Esophagus squamous epithelium (tissue), 5 donors: ENCODE measurements at regions not wholly inside any gene's neighbourhood (a gene's known extent, or its start where the extent isn't known, plus 50 kb on each side); places are given as distances from the start of the nearest gene placed in this dataset.

Experiments
- DNase-seq: peaks from one replicate; lab custom pipeline; 2025; lab: John Stamatoyannopoulos, UW
- H3K27ac ChIP-seq, 4 donors: fragments of 200-600 bp; sonication (generic); one replicate each; pipeline ENCODE4 v1.5.1; 2016 to 2019; ENCODE audit warnings: mild to moderate bottlenecking in 1 of 4
- H3K27me3 ChIP-seq, 4 donors: fragments of 200-600 bp; sonication (generic); 1 replicate in 3 of 4; 2 replicates in 1 of 4; pipeline versions ENCODE4 v1.5.1 to v1.6.0; 2017 to 2021; ENCODE audit warnings: antibody characterized with exemption in 1 of 4
- H3K36me3 ChIP-seq, 3 donors: fragments of 200-600 bp; sonication (generic); one replicate each; pipeline ENCODE4 v1.5.1; 2016 to 2019
- H3K4me1 ChIP-seq, 3 donors: fragments of 200-600 bp; sonication (generic); one replicate each; pipeline ENCODE4 v1.5.1; 2017 to 2019
- H3K4me3 ChIP-seq, 4 donors: fragments of 200-600 bp; sonication (generic); 1 replicate in 3 of 4; 2 replicates in 1 of 4; pipeline ENCODE4 v1.5.1; 2016 to 2019; ENCODE audit warnings: mild to moderate bottlenecking in 2 of 4, moderate library complexity in 1 of 4
- H3K9me3 ChIP-seq, 3 donors: fragments of 200-600 bp; sonication (generic); one replicate each; pipeline ENCODE4 v1.5.1; 2016 to 2019
- POLR2A ChIP-seq, 4 donors: fragments of 450-650 bp; IDR thresholded peaks; one replicate each; pipeline ENCODE4 v1.6.1; 2017; ENCODE audit warnings: antibody characterized with exemption in 4 of 4, mild to moderate bottlenecking in 4 of 4, moderate library complexity in 3 of 4
- WGBS, 2 donors: methylation state at CpG; one replicate each; pipeline ENCODE4 v1.1.5; 2018; 5-methylcytosine and 5-hydroxymethylcytosine counted together
- intact Hi-C: fragments of 100-400 bp; cut with DNase I; formaldehyde crosslinking; loops from one replicate; pipeline ENCODE4 v1.15.0; 2022
- TF ChIP-seq, protein P1 (sequence below), 6 experiments: fragments of 450-650 bp in 4 of 6; fragments of 200-600 bp in 2 of 6; sonication (generic) in 2 of 6; IDR thresholded peaks; one replicate each; pipeline ENCODE4 v1.5.1; 2016 to 2019; ENCODE audit warnings: antibody characterized with exemption in 6 of 6, mild to moderate bottlenecking in 4 of 6, moderate library complexity in 4 of 6
- donor health status: DM: yes; HTN: yes; CAD: no.

DNA sequence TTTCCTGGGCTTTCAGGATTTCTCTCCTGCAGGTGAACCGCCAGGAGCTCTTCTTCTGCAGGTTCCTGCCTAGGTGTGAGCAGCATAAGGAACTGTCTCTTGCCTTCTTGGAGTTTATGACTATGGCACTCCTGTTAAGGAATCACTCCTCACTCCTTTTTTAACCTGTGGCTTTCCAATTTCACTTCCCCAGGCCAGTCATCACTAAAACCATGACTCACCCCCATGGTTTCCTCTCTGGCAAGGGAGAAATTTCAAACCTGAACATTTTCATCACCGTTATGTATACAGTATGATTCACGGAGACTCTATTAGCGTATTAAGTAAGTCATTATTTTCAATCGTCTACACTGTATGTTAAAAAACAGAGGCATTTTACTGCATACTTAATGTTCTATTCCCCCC is 78.2 kb upstream of the ARID1B start:
- Histone ChIP-seq H3K27me3 (no peaks in the 10 kb centered on the region), H3K4me3 (no peak overlapping the region), H3K36me3 (no peaks in the 10 kb centered on the region), H3K9me3 (no peaks in the 10 kb centered on the region), H3K27ac (no peak overlapping the region), H3K4me1 (peaks cover 0 to 8% (median 0%) of the 10 kb centered on the region in 3 donors)
- intact Hi-C loops: no loop called here
- DNase-seq: no peak
- TF ChIP-seq POLR2A (IDR thresholded peaks at IDR 0.05): no peak
- TF ChIP-seq, protein P1, sequence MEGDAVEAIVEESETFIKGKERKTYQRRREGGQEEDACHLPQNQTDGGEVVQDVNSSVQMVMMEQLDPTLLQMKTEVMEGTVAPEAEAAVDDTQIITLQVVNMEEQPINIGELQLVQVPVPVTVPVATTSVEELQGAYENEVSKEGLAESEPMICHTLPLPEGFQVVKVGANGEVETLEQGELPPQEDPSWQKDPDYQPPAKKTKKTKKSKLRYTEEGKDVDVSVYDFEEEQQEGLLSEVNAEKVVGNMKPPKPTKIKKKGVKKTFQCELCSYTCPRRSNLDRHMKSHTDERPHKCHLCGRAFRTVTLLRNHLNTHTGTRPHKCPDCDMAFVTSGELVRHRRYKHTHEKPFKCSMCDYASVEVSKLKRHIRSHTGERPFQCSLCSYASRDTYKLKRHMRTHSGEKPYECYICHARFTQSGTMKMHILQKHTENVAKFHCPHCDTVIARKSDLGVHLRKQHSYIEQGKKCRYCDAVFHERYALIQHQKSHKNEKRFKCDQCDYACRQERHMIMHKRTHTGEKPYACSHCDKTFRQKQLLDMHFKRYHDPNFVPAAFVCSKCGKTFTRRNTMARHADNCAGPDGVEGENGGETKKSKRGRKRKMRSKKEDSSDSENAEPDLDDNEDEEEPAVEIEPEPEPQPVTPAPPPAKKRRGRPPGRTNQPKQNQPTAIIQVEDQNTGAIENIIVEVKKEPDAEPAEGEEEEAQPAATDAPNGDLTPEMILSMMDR (IDR thresholded peaks at IDR 0.05): no peak
- WGBS, 2 donors: 15 to 38% methylated on average over 5 of the region's 5 CpGs

DNA sequence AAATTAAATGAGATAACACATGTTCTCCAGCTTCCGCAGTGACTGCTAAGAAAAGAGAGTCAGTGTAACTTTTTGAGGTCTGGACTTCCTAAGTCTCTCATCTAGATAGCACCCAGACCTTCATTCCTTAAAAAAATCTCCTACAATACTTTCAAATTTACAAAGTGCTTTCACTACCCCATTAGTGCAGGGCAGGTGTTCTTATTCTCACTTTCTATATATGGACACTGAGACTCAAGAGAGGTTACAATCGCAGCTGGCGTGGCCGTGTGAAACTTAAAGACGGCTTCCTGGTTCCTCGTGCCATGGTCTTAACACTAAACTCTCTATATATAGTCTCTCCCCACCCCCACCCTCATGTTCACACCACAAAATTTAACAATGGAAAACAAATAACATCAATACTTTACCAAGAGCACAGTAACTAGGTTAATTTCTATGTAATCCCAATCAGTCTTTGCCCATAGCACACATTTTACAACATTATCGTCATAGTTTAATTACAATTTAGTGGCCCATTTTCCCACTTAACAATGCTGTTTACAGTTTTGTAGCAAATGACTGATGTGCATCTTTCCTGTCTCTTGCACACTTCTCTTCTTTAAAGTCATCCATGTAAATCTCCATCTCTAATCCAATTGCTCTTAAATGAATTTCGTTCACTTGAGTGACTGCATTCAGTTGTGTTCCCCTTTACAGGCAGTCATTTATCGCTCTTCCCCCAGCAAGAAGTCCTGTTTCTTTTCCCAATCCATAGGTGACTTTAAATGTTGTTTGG is 78.8 kb upstream of the ARID1B start:
- no peak overlapping the region for H3K27ac ChIP-seq
- no peak for DNase-seq
- TF ChIP-seq, protein P1 (IDR thresholded peaks at IDR 0.05): no peak
- TF ChIP-seq POLR2A (IDR thresholded peaks at IDR 0.05): no peak
- H3K36me3 ChIP-seq: no peaks in the 10 kb centered on the region
- no peak overlapping the region for H3K4me3 ChIP-seq
- peaks cover 0 to 8% (median 0%) of the 10 kb centered on the region in 3 donors for H3K4me1 ChIP-seq
- H3K27me3 ChIP-seq: no peaks in the 10 kb centered on the region
- 65 to 82% methylated on average over 9 of the region's 9 CpGs for WGBS, 2 donors
- intact Hi-C loops: no loop called here
- no peaks in the 10 kb centered on the region for H3K9me3 ChIP-seq

DNA sequence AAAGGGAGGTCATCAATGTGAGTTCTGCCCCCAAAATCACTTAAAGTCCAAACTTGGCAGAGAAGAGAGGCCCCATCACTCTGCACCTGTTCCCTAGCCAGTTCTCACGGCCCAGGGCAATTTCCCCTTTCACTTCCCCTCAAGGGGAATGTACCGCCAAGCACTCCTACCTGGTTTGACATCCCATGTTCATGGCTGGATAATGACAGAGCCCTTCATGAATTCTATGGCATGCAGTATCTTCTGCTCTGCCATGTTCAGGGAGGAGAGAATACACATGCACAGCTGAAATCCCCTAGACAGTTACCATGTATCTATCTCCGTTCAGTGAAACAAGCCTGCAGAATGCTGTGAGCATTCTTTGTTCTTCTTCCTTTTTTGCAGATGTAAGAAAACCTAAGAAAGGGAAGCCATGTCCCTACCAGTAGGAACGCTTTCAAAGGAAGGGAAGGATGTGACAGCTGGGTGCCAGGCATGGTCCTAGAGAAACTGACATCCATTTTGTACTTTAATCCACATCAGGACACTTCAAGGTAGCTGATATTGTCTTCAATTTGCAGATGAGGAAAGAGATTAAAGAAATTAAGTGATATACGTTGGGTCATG is 79.8 kb upstream of the ARID1B start:
- no peak for DNase-seq
- no peak overlapping the region for H3K27ac ChIP-seq
- intact Hi-C loops: no loop called here
- no peak overlapping the region for H3K4me3 ChIP-seq
- H3K36me3 ChIP-seq: no peaks in the 10 kb centered on the region
- H3K4me1 ChIP-seq: peaks cover 0 to 8% (median 0%) of the 10 kb centered on the region in 3 donors
- 72 to 78% methylated on average over 5 of the region's 5 CpGs for WGBS, 2 donors
- TF ChIP-seq, protein P1 (IDR thresholded peaks at IDR 0.05): no peak
- no peak for TF ChIP-seq POLR2A (IDR thresholded peaks at IDR 0.05)
- H3K27me3 ChIP-seq: no peaks in the 10 kb centered on the region
- no peaks in the 10 kb centered on the region for H3K9me3 ChIP-seq

DNA sequence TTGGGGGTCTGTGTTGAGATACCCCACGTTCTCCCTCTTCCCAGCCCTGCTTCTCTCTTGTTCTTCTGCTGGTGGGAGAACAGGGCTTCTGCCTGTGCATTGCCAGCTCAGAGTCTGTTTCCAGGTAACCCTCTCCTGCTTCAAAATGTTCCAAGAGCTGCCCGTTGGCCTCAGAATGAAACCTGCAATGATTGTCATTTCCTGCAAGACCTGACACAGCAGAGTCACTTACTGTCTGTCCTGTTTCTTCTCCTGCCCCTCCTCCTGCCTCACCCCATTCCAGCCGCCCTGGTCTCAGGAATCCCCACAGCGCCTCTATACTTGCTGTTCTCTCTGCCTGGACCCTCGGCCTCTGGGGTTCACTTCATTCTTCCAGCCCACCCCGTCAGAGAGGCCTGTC is 81.4 kb upstream of the ARID1B start:
- Histone ChIP-seq H3K4me1 (peaks cover 0 to 8% (median 0%) of the 10 kb centered on the region in 3 donors), H3K27ac (no peak overlapping the region), H3K27me3 (no peaks in the 10 kb centered on the region), H3K9me3 (no peaks in the 10 kb centered on the region), H3K4me3 (no peak overlapping the region), H3K36me3 (no peaks in the 10 kb centered on the region)
- no peak for TF ChIP-seq POLR2A (IDR thresholded peaks at IDR 0.05)
- TF ChIP-seq, protein P1 (IDR thresholded peaks at IDR 0.05): no peak
- WGBS, 2 donors: 65 to 70% methylated on average over 6 of the region's 6 CpGs
- no peak for DNase-seq
- intact Hi-C loops: no loop called here

DNA sequence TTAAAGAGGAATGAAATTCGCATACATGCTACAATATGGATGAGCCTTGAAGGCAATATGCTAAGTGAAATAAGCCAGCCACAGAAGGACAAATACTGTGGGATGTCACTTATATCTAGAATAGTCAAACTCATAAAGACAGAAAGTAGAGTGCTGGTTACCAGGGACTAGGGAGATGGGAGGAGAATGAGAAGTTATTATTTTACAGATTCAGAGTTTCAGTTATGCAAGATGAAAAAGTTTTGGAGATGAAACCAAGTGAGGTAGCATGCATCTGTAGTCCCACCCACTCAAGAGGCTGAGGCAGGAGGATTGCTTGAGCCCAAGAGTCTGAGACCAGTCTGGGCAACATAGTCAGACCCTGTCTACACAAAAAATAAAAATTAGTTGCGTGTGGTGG is 82.5 kb upstream of the ARID1B start:
- WGBS, 2 donors: 93 to 96% methylated on average over 2 of the region's 2 CpGs
- Histone ChIP-seq H3K4me1 (peaks cover 0 to 8% (median 0%) of the 10 kb centered on the region in 3 donors), H3K9me3 (no peaks in the 10 kb centered on the region), H3K27ac (no peak overlapping the region), H3K36me3 (no peaks in the 10 kb centered on the region), H3K4me3 (no peak overlapping the region), H3K27me3 (no peaks in the 10 kb centered on the region)
- TF ChIP-seq, protein P1 (IDR thresholded peaks at IDR 0.05): no peak
- no peak for TF ChIP-seq POLR2A (IDR thresholded peaks at IDR 0.05)
- DNase-seq: no peak
- intact Hi-C loops: no loop called here
